Uterus (tissue), 3 donors: ENCODE measurements at regions not wholly inside any gene's neighbourhood (a gene's known extent, or its start where the extent isn't known, plus 50 kb on each side); places are given as distances from the start of the nearest gene placed in this dataset.
A peak's percentile ranks its signal among the peaks of the same experiment; 100 is the strongest.

Experiments
- DNase-seq, 2 donors: peaks; one replicate each; pipeline ENCODE4 v3.0.0-alpha.2; 2019 to 2020
- H3K27ac ChIP-seq, 2 donors: fragments of 200-600 bp; sonication (generic); 1 replicate in 1 of 2; 2 replicates in 1 of 2; pipeline ENCODE4 v1.5.1; 2016 to 2018
- H3K27me3 ChIP-seq, 2 donors: fragments of 200-600 bp; sonication (generic); one replicate each; pipeline ENCODE4 v1.5.1; 2018 to 2019; ENCODE audit warnings: control low read depth in 1 of 2
- H3K36me3 ChIP-seq, 2 donors: fragments of 200-600 bp; sonication (generic); one replicate each; pipeline ENCODE4 v1.5.1; 2019; ENCODE audit warnings: control low read depth in 1 of 2
- H3K4me1 ChIP-seq, 2 donors: fragments of 200-600 bp; sonication (generic); one replicate each; pipeline ENCODE4 v1.5.1; 2018 to 2019; ENCODE audit warnings: control low read depth in 1 of 2
- H3K4me3 ChIP-seq, 2 donors: fragments of 200-600 bp; sonication (generic); 1 replicate in 1 of 2; 2 replicates in 1 of 2; pipeline ENCODE4 v1.5.1; 2018 to 2019; ENCODE audit warnings: mild to moderate bottlenecking in 1 of 2
- H3K9me3 ChIP-seq, 2 donors: fragments of 200-600 bp; sonication (generic); one replicate each; pipeline ENCODE4 v1.5.1; 2019; ENCODE audit warnings: control low read depth in 1 of 2
- CTCF ChIP-seq, 4 experiments: fragments of 200-600 bp in 2 of 4; fragments of 450-650 bp in 2 of 4; sonication (generic) in 2 of 4; IDR thresholded peaks; one replicate each; pipeline ENCODE4 v1.5.1; 2016 to 2019; ENCODE audit warnings: antibody characterized with exemption in 4 of 4, mild to moderate bottlenecking in 2 of 4, moderate library complexity in 1 of 4
- POLR2A ChIP-seq, 2 donors: fragments of 450-650 bp; IDR thresholded peaks; one replicate each; pipeline ENCODE4 v1.6.1; 2016; ENCODE audit warnings: antibody characterized with exemption in 2 of 2, mild to moderate bottlenecking in 1 of 2, moderate library complexity in 1 of 2
- intact Hi-C: fragments of 100-400 bp; cut with DNase I; formaldehyde crosslinking; loops from one replicate; pipeline ENCODE4 v1.15.1; 2023; ENCODE audit warnings: low total_unique reads
- donor health status: DM: yes; HTN: yes; CAD: no.

GRCh38 chr17:34182036-34182803, 72.9 kb upstream of the CCL2 start:
- Histone ChIP-seq H3K9me3 (no peaks in the 10 kb centered on the region), H3K27ac (no peak overlapping the region), H3K4me1 (no peaks in the 10 kb centered on the region), H3K4me3 (no peak overlapping the region), H3K27me3 (no peaks in the 10 kb centered on the region), H3K36me3 (no peaks in the 10 kb centered on the region)
- no peak for DNase-seq
- TF ChIP-seq CTCF (IDR thresholded peaks at IDR 0.05), result no peak
- TF ChIP-seq POLR2A (IDR thresholded peaks at IDR 0.05), result no peak
- intact Hi-C loops, result no loop called here

GRCh38 chr17:34195987-34196386, 59.1 kb upstream of the CCL2 start:
- intact Hi-C loops, result loop anchor here (5.0 kb wide), 1 partner anchor 166 kb away; the partner anchor contains the start of gene CCL1
- no peaks in the 10 kb centered on the region for H3K4me1 ChIP-seq
- H3K4me3 ChIP-seq, result no peak overlapping the region
- TF ChIP-seq POLR2A (IDR thresholded peaks at IDR 0.05), result no peak
- no peak for TF ChIP-seq CTCF (IDR thresholded peaks at IDR 0.05)
- DNase-seq, result no peak
- H3K36me3 ChIP-seq, result no peaks in the 10 kb centered on the region
- no peaks in the 10 kb centered on the region for H3K9me3 ChIP-seq
- no peaks in the 10 kb centered on the region for H3K27me3 ChIP-seq
- H3K27ac ChIP-seq, result no peak overlapping the region

GRCh38 chr17:34198519-34198918, 56.6 kb upstream of the CCL2 start:
- Histone ChIP-seq H3K9me3 (no peaks in the 10 kb centered on the region), H3K27me3 (no peaks in the 10 kb centered on the region), H3K27ac (no peak overlapping the region), H3K36me3 (no peaks in the 10 kb centered on the region), H3K4me1 (no peaks in the 10 kb centered on the region), H3K4me3 (no peak overlapping the region)
- no peak for DNase-seq
- TF ChIP-seq POLR2A (IDR thresholded peaks at IDR 0.05) (no peak), CTCF (IDR thresholded peaks at IDR 0.05) (no peak)
- intact Hi-C loops, result loop anchor here (5.0 kb wide), 1 partner anchor 164 kb away; the partner anchor contains the start of gene CCL1

GRCh38 chr17:34199454-34199853, 55.6 kb upstream of the CCL2 start:
- no peaks in the 10 kb centered on the region for H3K9me3 ChIP-seq
- H3K36me3 ChIP-seq, result no peaks in the 10 kb centered on the region
- H3K27ac ChIP-seq, result no peak overlapping the region
- intact Hi-C loops, result loop anchor here (5.0 kb wide), 1 partner anchor 163 kb away; the partner anchor contains the start of gene CCL1
- no peak for TF ChIP-seq CTCF (IDR thresholded peaks at IDR 0.05)
- no peak for TF ChIP-seq POLR2A (IDR thresholded peaks at IDR 0.05)
- no peak for DNase-seq
- H3K4me1 ChIP-seq, result no peaks in the 10 kb centered on the region
- H3K4me3 ChIP-seq, result no peak overlapping the region
- H3K27me3 ChIP-seq, result no peaks in the 10 kb centered on the region

- Histone ChIP-seq H3K27me3 (no peaks in the 10 kb centered on the region), H3K4me3 (no peak overlapping the region), H3K36me3 (no peaks in the 10 kb centered on the region), H3K27ac (no peak overlapping the region), H3K4me1 (no peaks in the 10 kb centered on the region), H3K9me3 (no peaks in the 10 kb centered on the region)
- intact Hi-C loops, result loop anchor here (5.0 kb wide), 1 partner anchor 162 kb away; the partner anchor contains the start of gene CCL1
- peak; percentile 75 to 85 for DNase-seq
- TF ChIP-seq POLR2A (IDR thresholded peaks at IDR 0.05) (no peak), CTCF (IDR thresholded peaks at IDR 0.05) (peak; percentile 99 to 100 (median 100))
These were observed 55.1 kb upstream of the CCL2 start for GRCh38 chr17:34199932-34200534.
